GM12878 (cell line): ENCODE measurements at regions not wholly inside any gene's neighbourhood (a gene's known extent, or its start where the extent isn't known, plus 50 kb on each side); places are given as distances from the start of the nearest gene placed in this dataset.

Experiments used
- ATAC-seq: fragments of 200-7000 bp; cut with Tn5 transposase; 3 replicates; pipeline ENCODE4 v1.9.1; 2020; ENCODE audit warnings: mild to moderate bottlenecking, moderate library complexity
- BruUV-seq: library from RNA; stranded (reverse); fragments of 400-500 nt; replicated peaks from 2 replicates; lab custom pipeline; 2021; lab: Mats Ljungman, UMichigan
- CTCF ChIA-PET: fragments of 300-600 bp; sonication (Branson Sonifier 250); formaldehyde crosslinking; extraction: SDS; loops from one replicate; lab custom pipeline; 2021; ENCODE audit warnings: inconsistent platforms; lab: Yijun Ruan, JAX
- POLR2A ChIA-PET: fragments of 350-600 bp; formaldehyde crosslinking; extraction: SDS; loops from one replicate; lab custom pipeline; 2021; ENCODE audit warnings: inconsistent platforms; lab: Charles Lee
- RAD21 ChIA-PET: fragments of 300-600 bp; sonication (Branson Sonifier 250); formaldehyde crosslinking; loops from one replicate; lab custom pipeline; 2023; ENCODE audit warnings: antibody characterized with exemption; ENCODE audit not compliant: unreplicated experiment; lab: Charles Lee
- SMC1A ChIA-PET: fragments of 300-600 bp; sonication (Branson Sonifier 250); formaldehyde crosslinking; loops from one replicate; lab custom pipeline; 2023; ENCODE audit not compliant: unreplicated experiment, uncharacterized antibody; lab: Charles Lee
- DNase-seq: peaks from one replicate; pipeline ENCODE4 v3.0.0-alpha.2; 2011; ENCODE audit warnings: low read depth, low spot score
- FAIRE-seq: peaks from 3 replicates; lab custom pipeline; 2011; peaks lifted over from hg19 to GRCh38; lab: Jason Lieb, UNC
- H2AFZ ChIP-seq: 2 replicates; pipeline ENCODE4 v1.6.0; 2011; ENCODE audit warnings: low read depth, low read length, control low read depth; ENCODE audit not compliant: control insufficient read depth
- H3K27ac ChIP-seq: 2 replicates; pipeline ENCODE4 v1.5.1; 2011; ENCODE audit warnings: control low read depth; ENCODE audit not compliant: control insufficient read depth, insufficient read depth
- H3K27me3 ChIP-seq, 2 experiments: replicated peaks in 1 of 2; 2 replicates each; pipeline versions ENCODE4 v1.6.0 to v1.6.1; 2011; ENCODE audit warnings: low read length in 1 of 2; ENCODE audit not compliant: control insufficient read depth in 2 of 2, insufficient read depth in 2 of 2
- H3K36me3 ChIP-seq, 2 experiments: 2 replicates each; pipeline ENCODE4 v1.5.1; 2011; ENCODE audit warnings: low read length in 1 of 2; ENCODE audit not compliant: control insufficient read depth in 2 of 2, insufficient read depth in 2 of 2
- H3K4me1 ChIP-seq: 2 replicates; pipeline ENCODE4 v1.6.1; 2011; ENCODE audit warnings: mild to moderate bottlenecking, low read length, moderate library complexity, mixed read lengths; ENCODE audit not compliant: control insufficient read depth, insufficient read depth
- H3K4me2 ChIP-seq: 2 replicates; pipeline ENCODE4 v1.6.0; 2011; ENCODE audit warnings: control low read depth; ENCODE audit not compliant: control insufficient read depth, insufficient read depth
- H3K4me3 ChIP-seq: fragments of 200-600 bp; sonication (generic); 2 replicates; pipeline ENCODE4 v1.5.1; 2016
- H3K79me2 ChIP-seq: 2 replicates; pipeline ENCODE4 v1.6.0; 2011; ENCODE audit warnings: low read length; ENCODE audit not compliant: control insufficient read depth, insufficient read depth
- H3K9ac ChIP-seq: 2 replicates; pipeline ENCODE4 v1.8.0; 2011; ENCODE audit warnings: low read length, control low read depth, mixed read lengths; ENCODE audit not compliant: control insufficient read depth, insufficient read depth
- H3K9me3 ChIP-seq: replicated peaks from 3 replicates; pipeline ENCODE4 v1.5.1; 2011; ENCODE audit warnings: mild to moderate bottlenecking, low read length; ENCODE audit not compliant: control insufficient read depth, insufficient read depth
- H4K20me1 ChIP-seq: 2 replicates; pipeline ENCODE4 v1.6.0; 2011; ENCODE audit not compliant: control insufficient read depth, insufficient read depth
- ASH2L ChIP-seq: fragments of 300-600, 200-600 bp; sonication (generic); IDR thresholded peaks from 2 replicates; pipeline ENCODE4 v1.6.1; 2017; ENCODE audit warnings: low read depth, mild to moderate bottlenecking, borderline replicate concordance
- CBX5 ChIP-seq: sonication (generic); IDR thresholded peaks from 2 replicates; pipeline ENCODE4 v1.6.1; 2016; ENCODE audit warnings: low read depth, moderate library complexity, mild to moderate bottlenecking, inconsistent platforms
- CEBPB ChIP-seq, 2 experiments: fragments of 150-350 bp in 1 of 2; IDR thresholded peaks; 2 replicates each; pipeline ENCODE4 v1.6.1; 2012 to 2014; ENCODE audit warnings: low read depth in 2 of 2, low read length in 2 of 2, borderline replicate concordance in 1 of 2, inconsistent platforms in 1 of 2
- CHD2 ChIP-seq: IDR thresholded peaks from 2 replicates; pipeline ENCODE4 v1.6.1; 2011; ENCODE audit warnings: low read depth, low read length, improper control_type of control experiment, borderline replicate concordance
- FOXK2 ChIP-seq: fragments of 450-650 bp; IDR thresholded peaks from 2 replicates; pipeline ENCODE4 v1.6.1; 2017; ENCODE audit warnings: mild to moderate bottlenecking, moderate library complexity
- IKZF2 ChIP-seq, 2 experiments: fragments of 450-650 bp; IDR thresholded peaks; 2 replicates each; pipeline ENCODE4 v1.6.1; 2017; ENCODE audit warnings: mild to moderate bottlenecking in 2 of 2, moderate library complexity in 2 of 2
- NBN ChIP-seq: fragments of 450-650 bp; IDR thresholded peaks from 2 replicates; pipeline ENCODE4 v1.6.1; 2016
- NR2C2 ChIP-seq: IDR thresholded peaks from 2 replicates; pipeline ENCODE4 v1.6.1; 2011; ENCODE audit warnings: borderline replicate concordance, low read depth; ENCODE audit not compliant: control insufficient read depth, insufficient read length
- POLR2A ChIP-seq: IDR thresholded peaks from 2 replicates; pipeline ENCODE4 v1.6.1; 2011; ENCODE audit warnings: low read depth, mild to moderate bottlenecking, low read length
- RB1 ChIP-seq: fragments of 450-650 bp; formaldehyde crosslinking; IDR thresholded peaks from 2 replicates; pipeline ENCODE4 v1.6.1; 2017; ENCODE audit warnings: mild to moderate bottlenecking, borderline replicate concordance
- SMARCA5 ChIP-seq: fragments of 450-650 bp; IDR thresholded peaks from 2 replicates; pipeline ENCODE4 v1.6.1; 2017; ENCODE audit warnings: mild to moderate bottlenecking
- WGBS: methylation state at CpG from one replicate; pipeline ENCODE4 v1.1.6; 2016; ENCODE audit warnings: low lambda C conversion rate; ENCODE audit not compliant: insufficient replicate concordance, insufficient coverage; ENCODE audit errors: missing lambda C conversion rate; 5-methylcytosine and 5-hydroxymethylcytosine counted together
- in situ Hi-C: fragments of 300-500 bp; cut with MboI; formaldehyde crosslinking; loops from 9 replicates; pipeline ENCODE4 v1.14.3; 2018; ENCODE audit warnings: mixed read lengths
- intact Hi-C: fragments of 100-400 bp; cut with micrococcal nuclease; formaldehyde crosslinking; loops from one replicate; pipeline ENCODE4 v1.14.2; 2022; ENCODE audit not compliant: unreplicated experiment
- TF ChIP-seq, protein P1 (sequence below): fragments of 450-650 bp; IDR thresholded peaks from 2 replicates; pipeline ENCODE4 v1.6.1; 2016; ENCODE audit warnings: mild to moderate bottlenecking, moderate library complexity, borderline replicate concordance
- TF ChIP-seq, protein P2 (sequence below): fragments of 450-650 bp; IDR thresholded peaks from 2 replicates; pipeline ENCODE4 v1.6.1; 2017; ENCODE audit warnings: borderline replicate concordance
- TF ChIP-seq, protein P3 (sequence below): IDR thresholded peaks from 2 replicates; pipeline ENCODE4 v1.6.1; 2012; ENCODE audit warnings: low read length, inconsistent platforms
- TF ChIP-seq, protein P4 (sequence below): fragments of 450-650 bp; IDR thresholded peaks from 2 replicates; pipeline ENCODE4 v1.6.1; 2017; ENCODE audit warnings: antibody characterized with exemption, mild to moderate bottlenecking, moderate library complexity

DNA sequence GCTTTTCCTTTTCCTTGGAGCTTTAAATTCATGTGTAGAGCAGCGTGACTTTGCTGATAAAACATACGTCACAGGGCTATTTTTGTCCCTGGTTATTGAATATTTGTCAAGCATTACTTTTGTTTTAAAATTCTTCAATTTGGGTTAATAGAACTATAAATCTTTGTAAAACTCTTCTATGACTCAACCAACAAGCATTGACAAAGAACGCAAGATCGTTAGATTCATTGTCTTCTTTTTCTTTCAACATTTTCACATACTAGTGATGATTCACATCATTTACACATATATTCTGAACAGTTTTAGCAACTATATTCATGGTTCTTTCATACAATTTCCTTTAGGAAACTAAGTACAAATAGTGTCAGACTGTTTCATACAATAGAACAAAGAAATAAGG lies 72.0 kb upstream of the GPM6A start:
- ATAC-seq = no peak
- DNase-seq = no peak
- Histone ChIP-seq H3K4me3 (no peak overlapping the region), H3K27me3 (no peaks in the 10 kb centered on the region), H3K36me3 (no peaks in the 10 kb centered on the region), H3K9ac (no peak overlapping the region), H3K79me2 (no peaks in the 10 kb centered on the region), H3K4me1 (no peaks in the 10 kb centered on the region), H3K4me2 (no peak overlapping the region), H3K27ac (no peak overlapping the region), H4K20me1 (no peaks in the 10 kb centered on the region), H3K9me3 (no peaks in the 10 kb centered on the region), H2AFZ (no peak overlapping the region)
- RAD21 ChIA-PET = no interaction called here
- SMC1A ChIA-PET = no interaction called here
- no peak for TF ChIP-seq CHD2
- TF ChIP-seq CEBPB (IDR thresholded peaks at IDR 0.05; ENCODE audit: borderline replicate concordance in 1 of 2, low read depth in 2 of 2, low read length in 2 of 2) = no peak
- TF ChIP-seq, protein P1, sequence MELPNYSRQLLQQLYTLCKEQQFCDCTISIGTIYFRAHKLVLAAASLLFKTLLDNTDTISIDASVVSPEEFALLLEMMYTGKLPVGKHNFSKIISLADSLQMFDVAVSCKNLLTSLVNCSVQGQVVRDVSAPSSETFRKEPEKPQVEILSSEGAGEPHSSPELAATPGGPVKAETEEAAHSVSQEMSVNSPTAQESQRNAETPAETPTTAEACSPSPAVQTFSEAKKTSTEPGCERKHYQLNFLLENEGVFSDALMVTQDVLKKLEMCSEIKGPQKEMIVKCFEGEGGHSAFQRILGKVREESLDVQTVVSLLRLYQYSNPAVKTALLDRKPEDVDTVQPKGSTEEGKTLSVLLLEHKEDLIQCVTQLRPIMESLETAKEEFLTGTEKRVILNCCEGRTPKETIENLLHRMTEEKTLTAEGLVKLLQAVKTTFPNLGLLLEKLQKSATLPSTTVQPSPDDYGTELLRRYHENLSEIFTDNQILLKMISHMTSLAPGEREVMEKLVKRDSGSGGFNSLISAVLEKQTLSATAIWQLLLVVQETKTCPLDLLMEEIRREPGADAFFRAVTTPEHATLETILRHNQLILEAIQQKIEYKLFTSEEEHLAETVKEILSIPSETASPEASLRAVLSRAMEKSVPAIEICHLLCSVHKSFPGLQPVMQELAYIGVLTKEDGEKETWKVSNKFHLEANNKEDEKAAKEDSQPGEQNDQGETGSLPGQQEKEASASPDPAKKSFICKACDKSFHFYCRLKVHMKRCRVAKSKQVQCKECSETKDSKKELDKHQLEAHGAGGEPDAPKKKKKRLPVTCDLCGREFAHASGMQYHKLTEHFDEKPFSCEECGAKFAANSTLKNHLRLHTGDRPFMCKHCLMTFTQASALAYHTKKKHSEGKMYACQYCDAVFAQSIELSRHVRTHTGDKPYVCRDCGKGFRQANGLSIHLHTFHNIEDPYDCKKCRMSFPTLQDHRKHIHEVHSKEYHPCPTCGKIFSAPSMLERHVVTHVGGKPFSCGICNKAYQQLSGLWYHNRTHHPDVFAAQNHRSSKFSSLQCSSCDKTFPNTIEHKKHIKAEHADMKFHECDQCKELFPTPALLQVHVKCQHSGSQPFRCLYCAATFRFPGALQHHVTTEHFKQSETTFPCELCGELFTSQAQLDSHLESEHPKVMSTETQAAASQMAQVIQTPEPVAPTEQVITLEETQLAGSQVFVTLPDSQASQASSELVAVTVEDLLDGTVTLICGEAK = no peak
- TF ChIP-seq, protein P2, sequence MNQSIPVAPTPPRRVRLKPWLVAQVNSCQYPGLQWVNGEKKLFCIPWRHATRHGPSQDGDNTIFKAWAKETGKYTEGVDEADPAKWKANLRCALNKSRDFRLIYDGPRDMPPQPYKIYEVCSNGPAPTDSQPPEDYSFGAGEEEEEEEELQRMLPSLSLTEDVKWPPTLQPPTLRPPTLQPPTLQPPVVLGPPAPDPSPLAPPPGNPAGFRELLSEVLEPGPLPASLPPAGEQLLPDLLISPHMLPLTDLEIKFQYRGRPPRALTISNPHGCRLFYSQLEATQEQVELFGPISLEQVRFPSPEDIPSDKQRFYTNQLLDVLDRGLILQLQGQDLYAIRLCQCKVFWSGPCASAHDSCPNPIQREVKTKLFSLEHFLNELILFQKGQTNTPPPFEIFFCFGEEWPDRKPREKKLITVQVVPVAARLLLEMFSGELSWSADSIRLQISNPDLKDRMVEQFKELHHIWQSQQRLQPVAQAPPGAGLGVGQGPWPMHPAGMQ = no peak
- TF ChIP-seq POLR2A = no peak
- TF ChIP-seq NBN = no peak
- no peak for TF ChIP-seq NR2C2
- no peak for TF ChIP-seq SMARCA5
- no peak for TF ChIP-seq CBX5
- TF ChIP-seq IKZF2 (IDR thresholded peaks at IDR 0.05) = no peak
- TF ChIP-seq, protein P3, sequence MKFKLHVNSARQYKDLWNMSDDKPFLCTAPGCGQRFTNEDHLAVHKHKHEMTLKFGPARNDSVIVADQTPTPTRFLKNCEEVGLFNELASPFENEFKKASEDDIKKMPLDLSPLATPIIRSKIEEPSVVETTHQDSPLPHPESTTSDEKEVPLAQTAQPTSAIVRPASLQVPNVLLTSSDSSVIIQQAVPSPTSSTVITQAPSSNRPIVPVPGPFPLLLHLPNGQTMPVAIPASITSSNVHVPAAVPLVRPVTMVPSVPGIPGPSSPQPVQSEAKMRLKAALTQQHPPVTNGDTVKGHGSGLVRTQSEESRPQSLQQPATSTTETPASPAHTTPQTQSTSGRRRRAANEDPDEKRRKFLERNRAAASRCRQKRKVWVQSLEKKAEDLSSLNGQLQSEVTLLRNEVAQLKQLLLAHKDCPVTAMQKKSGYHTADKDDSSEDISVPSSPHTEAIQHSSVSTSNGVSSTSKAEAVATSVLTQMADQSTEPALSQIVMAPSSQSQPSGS = no peak
- TF ChIP-seq RB1 = no peak
- TF ChIP-seq, protein P4, sequence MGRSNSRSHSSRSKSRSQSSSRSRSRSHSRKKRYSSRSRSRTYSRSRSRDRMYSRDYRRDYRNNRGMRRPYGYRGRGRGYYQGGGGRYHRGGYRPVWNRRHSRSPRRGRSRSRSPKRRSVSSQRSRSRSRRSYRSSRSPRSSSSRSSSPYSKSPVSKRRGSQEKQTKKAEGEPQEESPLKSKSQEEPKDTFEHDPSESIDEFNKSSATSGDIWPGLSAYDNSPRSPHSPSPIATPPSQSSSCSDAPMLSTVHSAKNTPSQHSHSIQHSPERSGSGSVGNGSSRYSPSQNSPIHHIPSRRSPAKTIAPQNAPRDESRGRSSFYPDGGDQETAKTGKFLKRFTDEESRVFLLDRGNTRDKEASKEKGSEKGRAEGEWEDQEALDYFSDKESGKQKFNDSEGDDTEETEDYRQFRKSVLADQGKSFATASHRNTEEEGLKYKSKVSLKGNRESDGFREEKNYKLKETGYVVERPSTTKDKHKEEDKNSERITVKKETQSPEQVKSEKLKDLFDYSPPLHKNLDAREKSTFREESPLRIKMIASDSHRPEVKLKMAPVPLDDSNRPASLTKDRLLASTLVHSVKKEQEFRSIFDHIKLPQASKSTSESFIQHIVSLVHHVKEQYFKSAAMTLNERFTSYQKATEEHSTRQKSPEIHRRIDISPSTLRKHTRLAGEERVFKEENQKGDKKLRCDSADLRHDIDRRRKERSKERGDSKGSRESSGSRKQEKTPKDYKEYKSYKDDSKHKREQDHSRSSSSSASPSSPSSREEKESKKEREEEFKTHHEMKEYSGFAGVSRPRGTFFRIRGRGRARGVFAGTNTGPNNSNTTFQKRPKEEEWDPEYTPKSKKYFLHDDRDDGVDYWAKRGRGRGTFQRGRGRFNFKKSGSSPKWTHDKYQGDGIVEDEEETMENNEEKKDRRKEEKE = no peak
- TF ChIP-seq FOXK2 = no peak
- no peak for TF ChIP-seq ASH2L
- no peak for FAIRE-seq
- 11% methylated on average over 4 of the region's 4 CpGs for WGBS
- intact Hi-C loops (no loop called here), in situ Hi-C loops (loop anchor here (25.0 kb wide), 1 partner anchor 322 kb away; no protein-coding TSS in a partner anchor)
- CTCF ChIA-PET = no interaction called here
- POLR2A ChIA-PET = no interaction called here
- no TSS peak for BruUV-seq
